ENCODE measurements at regions not wholly inside any gene's neighbourhood (a gene's known extent, or its start where the extent isn't known, plus 50 kb on each side); places are given as distances from the start of the nearest gene placed in this dataset.
"Not testable (repeated sequence)": the region's sequence is repeated elsewhere in the genome, so short reads cannot be mapped to it uniquely, and the experiment has no call there.

- no peak for DNase-seq
Observed at GRCh38 chr6:92485487-92485886, 933.9 kb downstream of the EPHA7 start.

- no peak for DNase-seq
Observed at GRCh38 chr6:92479831-92480230, 939.5 kb downstream of the EPHA7 start.

- DNase-seq = no peak
Observed at GRCh38 chr6:92473056-92473455, 946.3 kb downstream of the EPHA7 start.

GRCh38 chr6:92469186-92469828 lies 950.1 kb downstream of the EPHA7 start:
- no peak for DNase-seq

- no peak for DNase-seq
Observed at GRCh38 chr6:92468066-92468465, 951.3 kb downstream of the EPHA7 start.

GRCh38 chr6:92460133-92460532 lies 959.2 kb downstream of the EPHA7 start:
- no peak for DNase-seq

- no peak for DNase-seq
Observed at GRCh38 chr6:92459606-92460005, 959.8 kb downstream of the EPHA7 start.

GRCh38 chr6:92446052-92446451 lies 973.3 kb downstream of the EPHA7 start:
- DNase-seq = no peak

- DNase-seq = no peak
Observed at GRCh38 chr6:92433911-92434310, 985.4 kb downstream of the EPHA7 start.

- DNase-seq = no peak
Observed at GRCh38 chr6:92431502-92431901, 987.9 kb downstream of the EPHA7 start.

GRCh38 chr6:92428448-92428847 lies 990.9 kb downstream of the EPHA7 start:
- no peak for DNase-seq

GRCh38 chr6:92427453-92427852 lies 991.9 kb downstream of the EPHA7 start:
- DNase-seq = no peak

- DNase-seq = no peak
Observed at GRCh38 chr6:92415656-92416055, 1003.7 kb downstream of the EPHA7 start.

GRCh38 chr6:92408350-92408749 lies 1011.0 kb downstream of the EPHA7 start:
- DNase-seq = no peak

GRCh38 chr6:92404281-92404680 lies 1015.1 kb downstream of the EPHA7 start:
- no peak for DNase-seq

- DNase-seq = no peak
Observed at GRCh38 chr6:92399911-92400310, 1019.4 kb downstream of the EPHA7 start.

GRCh38 chr6:92388706-92389105 lies 1030.7 kb downstream of the EPHA7 start:
- DNase-seq = not testable (repeated sequence)

- DNase-seq = no peak
Observed at GRCh38 chr6:92380803-92381601, 1038.4 kb downstream of the EPHA7 start.

GRCh38 chr6:92377137-92377536 lies 1042.2 kb downstream of the EPHA7 start:
- no peak for DNase-seq

GRCh38 chr6:92376691-92377090 lies 1042.7 kb downstream of the EPHA7 start:
- DNase-seq = no peak

- DNase-seq = no peak
Observed at GRCh38 chr6:92371211-92372208, 1047.8 kb downstream of the EPHA7 start.

- no peak for DNase-seq
Observed at GRCh38 chr6:92369309-92369708, 1050.0 kb downstream of the EPHA7 start.

GRCh38 chr6:92364948-92365541 lies 1054.3 kb downstream of the EPHA7 start:
- no peak for DNase-seq
